BJ (cell line): ENCODE measurements at regions not wholly inside any gene's neighbourhood (a gene's known extent, or its start where the extent isn't known, plus 50 kb on each side); places are given as distances from the start of the nearest gene placed in this dataset.

Experiments
- CTCF ChIA-PET: fragments of 350-600 bp; formaldehyde crosslinking; extraction: SDS; loops from one replicate; lab custom pipeline; 2021; ENCODE audit warnings: antibody characterized with exemption, inconsistent platforms; lab: Yijun Ruan, JAX
- POLR2A ChIA-PET: fragments of 300-600 bp; sonication (Branson Sonifier 250); formaldehyde crosslinking; extraction: SDS; loops from one replicate; lab custom pipeline; 2021; ENCODE audit warnings: antibody characterized with exemption; lab: Charles Lee
- DNase-seq: peaks from one replicate; pipeline ENCODE4 v3.0.0-alpha.2; 2011; ENCODE audit warnings: low read depth
- H3K27me3 ChIP-seq: 2 replicates; pipeline ENCODE4 v1.6.0; 2011; ENCODE audit warnings: low read length; ENCODE audit not compliant: control insufficient read depth, insufficient read depth
- H3K36me3 ChIP-seq: 2 replicates; pipeline ENCODE4 v1.5.1; 2011; ENCODE audit warnings: low read length; ENCODE audit not compliant: control insufficient read depth, insufficient read depth
- H3K4me3 ChIP-seq: 2 replicates; pipeline ENCODE4 v1.5.1; 2011; ENCODE audit warnings: low read depth, mild to moderate bottlenecking, control low read depth, low read length
- TF ChIP-seq, protein P1 (sequence below): IDR thresholded peaks from 2 replicates; pipeline ENCODE4 v1.5.1; 2011; ENCODE audit warnings: low read depth, mild to moderate bottlenecking, control low read depth, inconsistent platforms, low read length, moderate library complexity; ENCODE audit not compliant: insufficient read depth

DNA sequence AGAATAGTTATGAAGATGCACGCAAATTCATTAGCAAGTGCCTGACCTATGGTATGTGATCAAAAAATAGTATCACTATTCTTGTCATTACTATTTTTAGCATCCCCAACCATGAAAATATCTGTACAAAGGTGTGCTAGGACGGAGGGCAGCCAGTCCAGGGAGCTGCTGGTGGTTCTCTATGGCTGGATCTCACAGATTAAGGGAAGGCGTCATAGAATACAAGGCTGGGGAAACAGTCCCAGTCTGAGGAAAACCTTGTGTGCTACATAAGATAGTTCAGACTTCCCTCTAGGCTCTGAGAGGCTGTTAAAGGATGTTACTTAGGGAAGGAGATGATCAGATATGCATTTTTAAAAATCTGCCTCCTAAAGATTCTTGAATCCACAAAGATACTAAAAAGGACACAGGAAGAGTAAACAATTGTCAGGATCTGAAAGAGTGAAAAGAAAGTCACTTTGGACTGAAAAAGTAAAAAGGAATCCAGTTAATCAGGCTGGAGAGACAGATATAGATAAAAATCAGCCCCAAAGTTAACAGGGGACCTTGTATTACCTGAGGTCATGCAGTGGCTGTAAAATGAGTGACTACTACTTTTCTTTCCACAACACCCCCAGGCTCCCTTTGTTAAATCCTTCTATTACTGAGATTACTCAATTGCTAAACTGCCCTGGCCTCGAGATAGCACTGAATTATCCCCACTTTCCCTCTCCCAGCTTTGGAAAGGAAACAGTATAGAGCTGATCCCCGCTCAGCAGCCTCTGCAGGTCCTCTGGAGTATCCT is 108.6 kb downstream of the MAB21L3 start:
- H3K27me3 ChIP-seq = no peaks in the 10 kb centered on the region; the same call in 1 of the 2 replicates
- H3K4me3 ChIP-seq = no peak overlapping the region
- CTCF ChIA-PET = no interaction called here
- no peaks in the 10 kb centered on the region for H3K36me3 ChIP-seq
- TF ChIP-seq, protein P1, sequence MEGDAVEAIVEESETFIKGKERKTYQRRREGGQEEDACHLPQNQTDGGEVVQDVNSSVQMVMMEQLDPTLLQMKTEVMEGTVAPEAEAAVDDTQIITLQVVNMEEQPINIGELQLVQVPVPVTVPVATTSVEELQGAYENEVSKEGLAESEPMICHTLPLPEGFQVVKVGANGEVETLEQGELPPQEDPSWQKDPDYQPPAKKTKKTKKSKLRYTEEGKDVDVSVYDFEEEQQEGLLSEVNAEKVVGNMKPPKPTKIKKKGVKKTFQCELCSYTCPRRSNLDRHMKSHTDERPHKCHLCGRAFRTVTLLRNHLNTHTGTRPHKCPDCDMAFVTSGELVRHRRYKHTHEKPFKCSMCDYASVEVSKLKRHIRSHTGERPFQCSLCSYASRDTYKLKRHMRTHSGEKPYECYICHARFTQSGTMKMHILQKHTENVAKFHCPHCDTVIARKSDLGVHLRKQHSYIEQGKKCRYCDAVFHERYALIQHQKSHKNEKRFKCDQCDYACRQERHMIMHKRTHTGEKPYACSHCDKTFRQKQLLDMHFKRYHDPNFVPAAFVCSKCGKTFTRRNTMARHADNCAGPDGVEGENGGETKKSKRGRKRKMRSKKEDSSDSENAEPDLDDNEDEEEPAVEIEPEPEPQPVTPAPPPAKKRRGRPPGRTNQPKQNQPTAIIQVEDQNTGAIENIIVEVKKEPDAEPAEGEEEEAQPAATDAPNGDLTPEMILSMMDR = no peak
- no peak for DNase-seq
- POLR2A ChIA-PET = no interaction called here

DNA sequence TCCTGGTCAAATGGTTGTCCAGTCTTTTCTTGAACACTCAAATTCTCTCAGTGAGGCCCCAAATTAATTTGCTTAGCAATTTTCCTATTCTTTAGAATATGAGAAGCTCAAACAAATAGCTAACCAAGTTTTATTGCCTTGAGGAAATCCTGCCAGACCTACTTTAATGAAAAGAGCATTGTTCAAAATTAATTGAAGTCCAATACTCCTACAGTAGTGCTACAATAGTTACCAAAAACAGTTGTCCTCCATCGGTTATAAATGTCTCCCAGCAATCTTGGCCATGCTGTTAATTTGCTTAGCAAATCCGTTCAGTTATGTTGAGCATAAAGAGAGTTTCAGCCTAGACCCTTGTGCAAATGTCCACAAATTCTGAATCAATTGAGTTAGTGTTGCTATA is 112.9 kb downstream of the MAB21L3 start:
- ChIA-PET CTCF (interaction anchor here (0.6 kb wide), 1 partner anchor 149 kb away, joined by 3 read pairs; the partner anchor contains the start of gene ATP1A1), POLR2A (no interaction called here)
- Histone ChIP-seq H3K27me3 (no peaks in the 10 kb centered on the region; the same call in 1 of the 2 replicates), H3K4me3 (no peak overlapping the region), H3K36me3 (no peaks in the 10 kb centered on the region)
- no peak for DNase-seq
- TF ChIP-seq, protein P1 = no peak

DNA sequence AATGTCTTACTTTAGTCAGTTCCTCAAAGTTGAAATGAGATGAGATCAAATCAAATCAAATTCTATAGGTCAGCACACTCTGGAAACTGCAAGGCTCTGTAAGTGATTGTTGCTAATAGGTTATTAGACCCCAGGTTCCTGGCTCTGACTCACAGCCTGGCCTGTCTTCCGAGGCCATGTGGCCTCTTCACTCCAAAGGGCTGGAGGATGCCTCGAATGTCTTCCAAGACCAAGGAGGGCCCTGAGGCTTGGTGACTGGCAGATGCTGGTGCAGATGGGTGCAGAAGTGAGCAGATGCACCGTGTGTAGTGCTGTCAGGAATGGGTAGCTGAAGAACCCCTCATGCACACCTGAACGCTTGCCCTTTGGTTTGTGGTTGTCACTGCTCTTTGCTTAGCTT is 113.4 kb downstream of the MAB21L3 start:
- TF ChIP-seq, protein P1 = no peak
- POLR2A ChIA-PET = no interaction called here
- DNase-seq = no peak
- Histone ChIP-seq H3K4me3 (no peak overlapping the region), H3K27me3 (no peaks in the 10 kb centered on the region), H3K36me3 (no peaks in the 10 kb centered on the region)
- CTCF ChIA-PET = interaction anchor here (0.6 to 1.1 kb wide), 2 partner anchors 149 to 261 kb away, joined by 3 to 4 read pairs; partner anchors contain the start of gene ATP1A1

DNA sequence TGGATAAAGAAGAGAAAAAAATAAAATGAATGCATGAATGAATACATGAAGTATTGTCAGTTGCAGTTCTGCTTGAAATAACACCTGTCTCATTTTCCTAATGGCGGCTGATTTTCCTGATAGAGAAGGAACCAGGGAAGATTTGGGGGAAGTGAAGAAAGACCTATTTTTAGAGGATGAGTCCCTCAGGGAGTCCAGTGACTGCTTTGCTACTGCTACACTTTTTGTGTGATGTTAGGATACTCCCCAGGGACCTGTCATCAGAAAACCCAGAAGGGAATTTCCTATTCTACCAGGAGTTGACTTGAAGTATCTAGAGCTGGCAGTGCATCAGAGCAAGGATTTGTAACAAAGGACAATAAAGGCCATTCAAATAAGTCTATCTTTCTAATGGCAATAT is 114.8 kb downstream of the MAB21L3 start:
- CTCF ChIA-PET = no interaction called here
- POLR2A ChIA-PET = no interaction called here
- TF ChIP-seq, protein P1 = no peak
- H3K4me3 ChIP-seq = no peak overlapping the region
- H3K27me3 ChIP-seq = no peaks in the 10 kb centered on the region
- no peak for DNase-seq
- no peaks in the 10 kb centered on the region for H3K36me3 ChIP-seq

DNA sequence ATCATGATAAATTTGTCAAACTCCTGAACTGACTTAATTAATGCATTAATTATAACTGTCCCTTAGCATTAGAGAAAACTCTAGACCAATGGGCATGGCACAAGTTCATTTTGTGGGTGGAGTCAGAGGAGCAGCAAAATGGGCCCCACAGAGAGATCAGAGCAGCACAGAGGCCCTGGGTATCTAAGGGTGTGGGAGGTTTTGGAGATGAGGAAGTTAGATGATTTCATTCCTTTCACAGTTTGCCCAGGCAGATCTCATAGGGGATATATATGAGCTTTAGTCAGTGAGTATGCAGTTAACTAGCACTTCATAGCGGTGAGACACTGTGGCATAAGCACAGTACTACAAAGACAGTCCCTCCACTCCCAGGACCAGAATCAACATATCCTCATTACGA is 117.3 kb downstream of the MAB21L3 start:
- Histone ChIP-seq H3K4me3 (no peak overlapping the region), H3K27me3 (no peaks in the 10 kb centered on the region), H3K36me3 (no peaks in the 10 kb centered on the region)
- ChIA-PET CTCF (no interaction called here), POLR2A (no interaction called here)
- TF ChIP-seq, protein P1 = no peak
- DNase-seq = no peak
